Retinal pigment epithelial cell (primary cell): ENCODE measurements at regions not wholly inside any gene's neighbourhood (a gene's known extent, or its start where the extent isn't known, plus 50 kb on each side); places are given as distances from the start of the nearest gene placed in this dataset.

Experiments
- DNase-seq: peaks from one replicate; pipeline ENCODE4 v3.0.0-alpha.2; 2010; ENCODE audit warnings: low read depth
- H3K4me3 ChIP-seq: 2 replicates; pipeline ENCODE4 v1.5.1; 2011; ENCODE audit warnings: mild to moderate bottlenecking, low read length, control low read depth, moderate library complexity
- CTCF ChIP-seq: conservative IDR thresholded peaks from 2 replicates; pipeline ENCODE4 v1.5.1; 2011; ENCODE audit warnings: low read depth, low read length, control low read depth, inconsistent platforms

DNA sequence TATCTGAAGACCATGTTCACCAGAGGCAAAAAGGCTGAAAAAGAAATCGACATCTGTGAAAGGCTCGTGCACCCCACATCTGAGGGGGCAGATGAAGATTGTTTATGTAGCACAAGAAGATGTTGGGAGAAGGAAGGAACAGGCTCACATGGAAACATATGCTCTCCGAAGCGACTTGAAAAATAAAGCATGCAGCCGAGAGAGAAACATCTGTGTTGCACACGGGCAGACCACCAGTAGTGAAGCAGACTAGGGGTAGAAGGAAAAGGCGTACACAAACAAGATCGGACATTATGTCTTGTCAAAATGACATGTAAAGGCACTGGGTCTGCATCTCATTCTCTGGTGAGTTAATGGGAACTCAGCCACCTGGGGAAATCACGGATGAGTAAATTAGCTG lies 356.5 kb downstream of the ZIC4 start:
- no peak for DNase-seq
- no peak overlapping the region for H3K4me3 ChIP-seq

DNA sequence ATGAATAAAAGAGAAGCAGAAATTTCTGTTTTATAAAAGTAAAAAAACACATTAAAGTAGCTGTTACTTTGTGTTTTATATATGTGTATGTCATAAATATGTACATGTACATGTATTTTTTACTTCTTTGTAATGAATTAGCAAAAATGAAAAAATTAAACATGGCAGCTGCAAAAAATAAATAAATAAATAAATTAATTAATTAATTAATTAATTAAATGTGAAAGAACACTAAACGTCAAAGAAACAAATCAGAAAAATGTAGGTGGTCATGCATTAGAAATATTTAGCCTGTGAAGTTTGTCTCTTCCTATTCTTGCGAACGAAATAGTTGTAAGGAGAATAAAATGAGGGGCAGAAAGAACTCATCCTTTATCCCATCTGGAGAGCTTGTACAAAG lies 357.0 kb downstream of the ZIC4 start:
- TF ChIP-seq CTCF = no peak
- no peak overlapping the region for H3K4me3 ChIP-seq
- no peak for DNase-seq

More for the DNA sequence above, 356.5 kb downstream of the ZIC4 start:
- no peak for TF ChIP-seq CTCF

GRCh38 chr3:147046916-147047315 lies 359.4 kb downstream of the ZIC4 start:
- H3K4me3 ChIP-seq = no peak overlapping the region
- no peak for DNase-seq
- no peak for TF ChIP-seq CTCF

- TF ChIP-seq CTCF = no peak
- no peak for DNase-seq
- H3K4me3 ChIP-seq = no peak overlapping the region
Observed at GRCh38 chr3:147038481-147038880, 367.9 kb downstream of the ZIC4 start.

DNA sequence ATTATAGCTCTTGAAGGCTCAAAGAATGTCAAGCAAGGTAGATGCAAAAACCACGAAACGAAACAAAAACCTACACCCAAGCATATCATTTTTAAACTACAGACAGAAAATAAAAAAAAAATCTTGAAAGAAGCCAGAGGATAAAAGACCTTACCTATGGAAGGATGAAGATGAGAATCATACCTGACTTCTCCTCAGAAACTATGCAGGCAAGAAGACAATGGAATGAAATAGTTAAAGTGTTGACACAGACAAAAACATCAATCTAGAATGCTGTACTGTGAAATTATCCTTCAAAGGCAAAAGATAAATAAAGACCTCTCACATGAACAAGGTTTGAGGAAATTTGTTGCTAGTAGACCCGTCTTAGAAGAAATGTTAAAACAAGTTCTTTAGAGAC lies 372.0 kb downstream of the ZIC4 start:
- no peak for TF ChIP-seq CTCF
- no peak for DNase-seq
- H3K4me3 ChIP-seq = no peak overlapping the region

- no peak overlapping the region for H3K4me3 ChIP-seq
- DNase-seq = peak; percentile 12
- TF ChIP-seq CTCF = no peak
Observed at GRCh38 chr3:147030274-147030673, 376.1 kb downstream of the ZIC4 start.

DNA sequence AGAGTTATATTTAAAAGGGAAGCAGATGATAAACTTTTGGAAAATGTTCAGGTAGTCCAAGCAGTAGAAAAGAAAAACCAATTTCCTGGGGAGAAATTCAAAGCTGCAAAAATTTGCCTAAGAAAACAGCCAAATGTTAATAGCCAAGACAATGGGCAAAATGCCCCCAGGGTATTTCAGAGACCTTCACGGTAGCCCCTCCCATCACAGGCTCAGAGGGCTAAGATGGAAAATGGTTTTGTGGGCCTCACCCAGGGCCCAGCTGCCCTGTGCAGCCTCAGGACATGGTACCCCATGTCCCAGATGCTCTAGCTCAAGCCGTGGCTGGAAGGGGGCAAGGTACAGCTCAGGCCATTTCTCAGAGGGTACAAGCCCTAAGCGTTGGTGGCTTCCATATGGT lies 391.0 kb downstream of the ZIC4 start:
- no peak overlapping the region for H3K4me3 ChIP-seq
- TF ChIP-seq CTCF = no peak
- DNase-seq = no peak
